ENCODE measurements at regions not wholly inside any gene's neighbourhood (a gene's known extent, or its start where the extent isn't known, plus 50 kb on each side); places are given as distances from the start of the nearest gene placed in this dataset.

- H3K27ac ChIP-seq (ENCODE audit: low read length): no peak overlapping the region
- no peak overlapping the region for H3K4me3 ChIP-seq (ENCODE audit: low read length in 2 of 2)
- peaks cover 0 to 2% of the 10 kb centered on the region in 2 donors for H3K9me3 ChIP-seq (ENCODE audit: control insufficient read depth in 2 of 2, low read length in 2 of 2)
- H3K4me1 ChIP-seq (ENCODE audit: control insufficient read depth, insufficient read depth, low read length): no peaks in the 10 kb centered on the region
- H3K9ac ChIP-seq (ENCODE audit: low read length in 2 of 2): no peak overlapping the region
- H3K27me3 ChIP-seq (ENCODE audit: control insufficient read depth in 1 of 2, insufficient read depth in 2 of 2, low read length in 2 of 2): no peaks in the 10 kb centered on the region
- no peaks in the 10 kb centered on the region for H3K36me3 ChIP-seq (ENCODE audit: control insufficient read depth in 2 of 2, insufficient read depth in 2 of 2, low read length in 2 of 2)
These were observed 852.2 kb upstream of the GOT2 start for GRCh38 chr16:59586331-59586730.

DNA sequence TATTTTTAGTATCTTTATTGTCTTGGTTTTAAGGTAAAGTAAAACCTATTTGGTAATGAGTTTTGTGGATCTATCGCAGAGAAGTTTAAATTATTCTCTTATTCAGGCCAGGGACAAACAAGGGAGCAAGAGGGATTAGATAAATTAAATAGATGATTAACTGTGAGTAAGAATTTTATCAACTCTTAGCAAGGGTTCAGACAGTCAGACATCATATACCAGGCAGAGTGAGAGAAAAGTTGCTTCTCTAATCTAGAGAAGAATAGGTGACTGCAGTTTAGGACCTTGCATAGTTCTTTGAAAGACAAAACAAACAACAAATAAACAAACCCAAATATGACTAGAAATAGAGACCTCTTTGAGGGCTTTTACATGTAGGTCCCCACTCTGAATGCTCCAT, 840.2 kb upstream of the GOT2 start:
- H3K4me1 ChIP-seq (ENCODE audit: control insufficient read depth, insufficient read depth, low read length): no peaks in the 10 kb centered on the region
- no peaks in the 10 kb centered on the region for H3K27me3 ChIP-seq (ENCODE audit: control insufficient read depth in 1 of 2, insufficient read depth in 2 of 2, low read length in 2 of 2)
- H3K4me3 ChIP-seq (ENCODE audit: low read length in 2 of 2): no peak overlapping the region
- no peak overlapping the region for H3K9ac ChIP-seq (ENCODE audit: low read length in 2 of 2)
- no peaks in the 10 kb centered on the region for H3K9me3 ChIP-seq (ENCODE audit: control insufficient read depth in 2 of 2, low read length in 2 of 2)
- no peaks in the 10 kb centered on the region for H3K36me3 ChIP-seq (ENCODE audit: control insufficient read depth in 2 of 2, insufficient read depth in 2 of 2, low read length in 2 of 2)
- no peak overlapping the region for H3K27ac ChIP-seq (ENCODE audit: low read length)

DNA sequence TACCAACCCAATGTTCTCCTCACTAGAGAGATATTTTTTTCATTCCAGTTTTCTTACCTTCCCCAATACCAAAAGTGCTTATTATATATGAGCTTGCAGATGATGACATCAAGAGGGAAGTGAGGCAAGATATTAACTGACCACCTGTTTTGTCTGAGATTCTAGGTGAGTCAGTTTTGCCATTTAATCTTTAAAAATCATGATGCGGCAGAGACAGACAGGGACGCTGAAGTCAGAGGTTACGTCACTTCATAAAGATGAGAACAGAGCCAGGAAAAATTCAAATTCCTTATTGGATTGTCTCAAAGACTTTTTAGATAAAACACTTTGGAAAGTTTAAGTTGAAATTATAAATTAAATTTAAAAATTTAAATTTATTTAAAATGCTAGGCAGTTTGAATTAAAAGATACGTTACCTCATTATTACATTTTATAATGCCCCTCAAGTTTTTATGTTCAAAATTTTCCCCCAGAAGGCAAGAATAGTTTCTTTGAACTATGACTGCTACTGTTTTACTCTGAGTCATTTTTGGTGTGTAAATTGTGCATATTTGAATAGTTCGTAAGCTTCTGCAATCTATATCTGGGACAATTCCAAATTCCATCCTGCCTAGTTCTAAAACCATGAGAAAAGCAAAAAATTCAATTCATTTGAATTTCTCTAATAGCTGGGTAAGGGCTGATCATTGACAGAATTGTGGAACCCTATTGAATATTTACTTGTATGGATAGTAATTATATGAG, 839.6 kb upstream of the GOT2 start:
- Histone ChIP-seq H3K27me3 (ENCODE audit: control insufficient read depth in 1 of 2, insufficient read depth in 2 of 2, low read length in 2 of 2) (no peaks in the 10 kb centered on the region), H3K4me1 (ENCODE audit: control insufficient read depth, insufficient read depth, low read length) (no peaks in the 10 kb centered on the region), H3K9ac (ENCODE audit: low read length in 2 of 2) (no peak overlapping the region), H3K36me3 (ENCODE audit: control insufficient read depth in 2 of 2, insufficient read depth in 2 of 2, low read length in 2 of 2) (no peaks in the 10 kb centered on the region), H3K4me3 (ENCODE audit: low read length in 2 of 2) (no peak overlapping the region), H3K27ac (ENCODE audit: low read length) (no peak overlapping the region), H3K9me3 (ENCODE audit: control insufficient read depth in 2 of 2, low read length in 2 of 2) (no peaks in the 10 kb centered on the region)

- Histone ChIP-seq H3K9ac (ENCODE audit: low read length in 2 of 2) (no peak overlapping the region), H3K27ac (ENCODE audit: low read length) (no peak overlapping the region), H3K4me3 (ENCODE audit: low read length in 2 of 2) (no peak overlapping the region), H3K36me3 (ENCODE audit: control insufficient read depth in 2 of 2, insufficient read depth in 2 of 2, low read length in 2 of 2) (no peaks in the 10 kb centered on the region), H3K4me1 (ENCODE audit: control insufficient read depth, insufficient read depth, low read length) (no peaks in the 10 kb centered on the region), H3K9me3 (ENCODE audit: control insufficient read depth in 2 of 2, low read length in 2 of 2) (no peaks in the 10 kb centered on the region), H3K27me3 (ENCODE audit: control insufficient read depth in 1 of 2, insufficient read depth in 2 of 2, low read length in 2 of 2) (no peaks in the 10 kb centered on the region)
These were observed 833.4 kb upstream of the GOT2 start for GRCh38 chr16:59567496-59567895.

DNA sequence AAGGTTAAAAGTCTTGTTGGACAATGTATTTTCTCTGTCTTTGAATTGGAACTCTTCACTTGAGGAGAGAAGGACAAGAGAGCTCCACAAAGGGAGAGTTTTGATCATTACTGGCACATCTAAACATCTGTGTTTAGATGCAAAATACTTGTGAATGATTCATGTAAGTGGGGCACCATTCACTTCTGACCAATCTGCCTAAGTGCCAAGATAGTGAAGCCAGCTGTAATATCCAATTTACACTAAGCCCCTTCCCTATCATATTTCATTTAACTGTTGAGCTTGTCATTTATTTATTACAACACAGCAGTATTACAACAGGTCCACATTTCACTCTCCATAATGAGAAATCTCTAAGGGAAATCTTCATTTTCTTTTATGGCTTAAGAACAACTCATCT, 832.3 kb upstream of the GOT2 start:
- Histone ChIP-seq H3K9ac (ENCODE audit: low read length in 2 of 2) (no peak overlapping the region), H3K27me3 (ENCODE audit: control insufficient read depth in 1 of 2, insufficient read depth in 2 of 2, low read length in 2 of 2) (no peaks in the 10 kb centered on the region), H3K27ac (ENCODE audit: low read length) (no peak overlapping the region), H3K4me1 (ENCODE audit: control insufficient read depth, insufficient read depth, low read length) (no peaks in the 10 kb centered on the region), H3K36me3 (ENCODE audit: control insufficient read depth in 2 of 2, insufficient read depth in 2 of 2, low read length in 2 of 2) (no peaks in the 10 kb centered on the region), H3K9me3 (ENCODE audit: control insufficient read depth in 2 of 2, low read length in 2 of 2) (no peaks in the 10 kb centered on the region), H3K4me3 (ENCODE audit: low read length in 2 of 2) (no peak overlapping the region)

- Histone ChIP-seq H3K4me3 (ENCODE audit: low read length in 2 of 2) (no peak overlapping the region), H3K9ac (ENCODE audit: low read length in 2 of 2) (no peak overlapping the region), H3K27me3 (ENCODE audit: control insufficient read depth in 1 of 2, insufficient read depth in 2 of 2, low read length in 2 of 2) (no peaks in the 10 kb centered on the region), H3K4me1 (ENCODE audit: control insufficient read depth, insufficient read depth, low read length) (no peaks in the 10 kb centered on the region), H3K27ac (ENCODE audit: low read length) (no peak overlapping the region), H3K9me3 (ENCODE audit: control insufficient read depth in 2 of 2, low read length in 2 of 2) (no peaks in the 10 kb centered on the region), H3K36me3 (ENCODE audit: control insufficient read depth in 2 of 2, insufficient read depth in 2 of 2, low read length in 2 of 2) (no peaks in the 10 kb centered on the region)
These were observed 824.6 kb upstream of the GOT2 start for GRCh38 chr16:59558679-59559078.

DNA sequence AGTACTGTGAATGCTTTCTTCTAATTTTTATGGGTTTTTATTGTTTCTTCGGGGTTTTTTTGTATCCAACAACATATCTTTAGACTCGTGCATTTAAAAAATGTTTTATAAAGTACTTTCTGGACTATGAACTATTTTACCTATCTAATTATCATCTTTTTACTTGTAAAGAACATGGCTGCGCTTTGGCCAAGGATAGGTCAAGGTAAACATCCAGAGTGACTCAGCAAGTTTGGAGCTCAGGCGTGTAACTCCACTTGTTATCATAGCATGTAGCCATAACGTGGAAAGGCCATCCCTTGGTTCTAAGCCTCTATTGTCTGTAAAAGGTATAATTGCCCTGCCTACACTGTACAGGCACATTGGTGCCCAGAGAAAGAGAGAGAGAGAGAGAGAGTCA, 818.0 kb upstream of the GOT2 start:
- Histone ChIP-seq H3K4me1 (ENCODE audit: control insufficient read depth, insufficient read depth, low read length) (no peaks in the 10 kb centered on the region), H3K36me3 (ENCODE audit: control insufficient read depth in 2 of 2, insufficient read depth in 2 of 2, low read length in 2 of 2) (no peaks in the 10 kb centered on the region), H3K9me3 (ENCODE audit: control insufficient read depth in 2 of 2, low read length in 2 of 2) (no peaks in the 10 kb centered on the region), H3K27me3 (ENCODE audit: control insufficient read depth in 1 of 2, insufficient read depth in 2 of 2, low read length in 2 of 2) (no peaks in the 10 kb centered on the region), H3K9ac (ENCODE audit: low read length in 2 of 2) (no peak overlapping the region), H3K4me3 (ENCODE audit: low read length in 2 of 2) (no peak overlapping the region), H3K27ac (ENCODE audit: low read length) (no peak overlapping the region)

DNA sequence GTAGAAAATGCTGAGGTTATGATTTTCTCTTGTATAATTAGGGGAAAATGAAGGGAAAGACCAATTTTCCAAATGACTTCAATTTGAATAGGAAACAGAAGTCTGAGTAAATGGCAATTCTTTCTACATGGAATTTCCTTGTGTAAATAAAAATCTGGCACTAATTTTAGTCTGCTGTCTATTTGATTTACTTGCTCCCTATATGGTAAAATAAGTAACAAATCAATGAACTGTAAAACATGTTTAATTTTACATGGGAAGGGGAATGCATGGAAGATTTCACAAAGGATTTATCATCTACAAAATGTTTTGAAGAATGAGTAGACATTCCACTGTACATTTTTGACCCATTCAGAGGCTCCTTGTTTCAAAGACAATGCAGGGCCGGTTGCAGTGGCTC, 811.6 kb upstream of the GOT2 start:
- H3K9ac ChIP-seq (ENCODE audit: low read length in 2 of 2): no peak overlapping the region

DNA sequence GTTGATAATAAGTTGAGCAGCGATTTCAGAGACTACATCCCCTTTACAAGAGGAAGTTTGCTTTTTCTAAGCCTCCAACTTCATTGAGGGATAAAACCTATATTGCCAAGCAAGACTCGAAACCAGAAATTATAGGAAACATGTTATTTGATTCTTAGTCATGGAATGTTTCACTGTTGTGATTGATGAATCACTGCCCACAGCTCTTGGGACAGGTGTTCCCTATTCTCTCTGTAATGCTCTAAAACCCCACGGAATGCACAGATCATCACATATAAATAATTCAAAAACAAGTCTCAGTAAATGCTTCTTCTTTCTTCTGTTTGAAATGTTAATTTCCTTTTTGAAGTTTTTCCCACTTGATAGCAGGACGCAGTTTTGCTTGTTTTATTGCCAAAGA, 809.5 kb upstream of the GOT2 start:
- no peaks in the 10 kb centered on the region for H3K27me3 ChIP-seq (ENCODE audit: control insufficient read depth in 1 of 2, insufficient read depth in 2 of 2, low read length in 2 of 2)
- no peaks in the 10 kb centered on the region for H3K4me1 ChIP-seq (ENCODE audit: control insufficient read depth, insufficient read depth, low read length)
- H3K36me3 ChIP-seq (ENCODE audit: control insufficient read depth in 2 of 2, insufficient read depth in 2 of 2, low read length in 2 of 2): no peaks in the 10 kb centered on the region
- no peak overlapping the region for H3K4me3 ChIP-seq (ENCODE audit: low read length in 2 of 2)
- H3K9me3 ChIP-seq (ENCODE audit: control insufficient read depth in 2 of 2, low read length in 2 of 2): no peaks in the 10 kb centered on the region
- H3K27ac ChIP-seq (ENCODE audit: low read length): no peak overlapping the region
- no peak overlapping the region for H3K9ac ChIP-seq (ENCODE audit: low read length in 2 of 2)

More for the DNA sequence above, 811.6 kb upstream of the GOT2 start:
- Histone ChIP-seq H3K4me1 (ENCODE audit: control insufficient read depth, insufficient read depth, low read length) (no peaks in the 10 kb centered on the region), H3K27me3 (ENCODE audit: control insufficient read depth in 1 of 2, insufficient read depth in 2 of 2, low read length in 2 of 2) (no peaks in the 10 kb centered on the region), H3K9me3 (ENCODE audit: control insufficient read depth in 2 of 2, low read length in 2 of 2) (no peaks in the 10 kb centered on the region), H3K27ac (ENCODE audit: low read length) (no peak overlapping the region), H3K36me3 (ENCODE audit: control insufficient read depth in 2 of 2, insufficient read depth in 2 of 2, low read length in 2 of 2) (no peaks in the 10 kb centered on the region), H3K4me3 (ENCODE audit: low read length in 2 of 2) (no peak overlapping the region)

DNA sequence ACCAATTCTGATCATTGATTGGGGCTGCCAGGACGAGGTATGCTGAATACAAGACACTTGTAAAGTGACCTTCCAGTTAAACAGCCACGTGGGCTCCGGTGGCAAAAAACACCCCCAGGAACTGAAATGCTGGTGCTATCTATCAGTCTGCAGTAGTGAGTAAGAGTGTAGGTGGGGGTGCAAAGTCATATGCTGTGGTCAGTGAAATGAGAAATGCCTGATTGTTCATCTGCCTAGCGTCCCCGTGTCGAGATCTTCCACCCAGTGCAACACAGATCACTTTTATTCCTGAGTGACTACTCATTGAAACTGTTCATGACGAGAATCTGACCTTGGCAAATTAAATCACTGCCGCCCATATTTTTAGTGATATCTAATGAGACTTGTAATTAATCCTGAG, 806.5 kb upstream of the GOT2 start:
- H3K27ac ChIP-seq (ENCODE audit: low read length): no peak overlapping the region
- no peak overlapping the region for H3K9ac ChIP-seq (ENCODE audit: low read length in 2 of 2)
- H3K4me3 ChIP-seq (ENCODE audit: low read length in 2 of 2): no peak overlapping the region
- H3K4me1 ChIP-seq (ENCODE audit: control insufficient read depth, insufficient read depth, low read length): no peaks in the 10 kb centered on the region
- no peaks in the 10 kb centered on the region for H3K9me3 ChIP-seq (ENCODE audit: control insufficient read depth in 2 of 2, low read length in 2 of 2)
- H3K36me3 ChIP-seq (ENCODE audit: control insufficient read depth in 2 of 2, insufficient read depth in 2 of 2, low read length in 2 of 2): no peaks in the 10 kb centered on the region
- no peaks in the 10 kb centered on the region for H3K27me3 ChIP-seq (ENCODE audit: control insufficient read depth in 1 of 2, insufficient read depth in 2 of 2, low read length in 2 of 2)

- H3K27ac ChIP-seq (ENCODE audit: low read length): no peak overlapping the region
- no peaks in the 10 kb centered on the region for H3K9me3 ChIP-seq (ENCODE audit: control insufficient read depth in 2 of 2, low read length in 2 of 2)
- H3K36me3 ChIP-seq (ENCODE audit: control insufficient read depth in 2 of 2, insufficient read depth in 2 of 2, low read length in 2 of 2): no peaks in the 10 kb centered on the region
- no peaks in the 10 kb centered on the region for H3K4me1 ChIP-seq (ENCODE audit: control insufficient read depth, insufficient read depth, low read length)
- no peak overlapping the region for H3K9ac ChIP-seq (ENCODE audit: low read length in 2 of 2)
- no peak overlapping the region for H3K4me3 ChIP-seq (ENCODE audit: low read length in 2 of 2)
- no peaks in the 10 kb centered on the region for H3K27me3 ChIP-seq (ENCODE audit: control insufficient read depth in 1 of 2, insufficient read depth in 2 of 2, low read length in 2 of 2)
These were observed 801.2 kb upstream of the GOT2 start for GRCh38 chr16:59535298-59535697.
